ENCODE measurements at regions not wholly inside any gene's neighbourhood (a gene's known extent, or its start where the extent isn't known, plus 50 kb on each side); places are given as distances from the start of the nearest gene placed in this dataset.

- no peak overlapping the region for H3K4me3 ChIP-seq (ENCODE audit: control insufficient read depth, low read depth, low read length)
- no peak for DNase-seq (ENCODE audit: low read depth)
- no peak for TF ChIP-seq CTCF (IDR thresholded peaks at IDR 0.05; ENCODE audit: control insufficient read depth, insufficient read depth, low read depth, low read length, missing control alignments)
Measured at GRCh38 chr12:107925125-107925524, 150.6 kb downstream of the ASCL4 start.

GRCh38 chr12:107929436-107929835 is 154.9 kb downstream of the ASCL4 start:
- no peak overlapping the region for H3K4me3 ChIP-seq (ENCODE audit: control insufficient read depth, low read depth, low read length)
- peak; percentile 45 for TF ChIP-seq CTCF (IDR thresholded peaks at IDR 0.05; ENCODE audit: control insufficient read depth, insufficient read depth, low read depth, low read length, missing control alignments)
- DNase-seq (ENCODE audit: low read depth), result peak; percentile 14

GRCh38 chr12:107931761-107932160 is 157.3 kb downstream of the ASCL4 start:
- DNase-seq (ENCODE audit: low read depth), result no peak
- TF ChIP-seq CTCF (IDR thresholded peaks at IDR 0.05; ENCODE audit: control insufficient read depth, insufficient read depth, low read depth, low read length, missing control alignments), result no peak
- no peak overlapping the region for H3K4me3 ChIP-seq (ENCODE audit: control insufficient read depth, low read depth, low read length)

GRCh38 chr12:107938446-107938845 is 163.9 kb downstream of the ASCL4 start:
- DNase-seq (ENCODE audit: low read depth), result no peak
- no peak for TF ChIP-seq CTCF (IDR thresholded peaks at IDR 0.05; ENCODE audit: control insufficient read depth, insufficient read depth, low read depth, low read length, missing control alignments)

GRCh38 chr12:107948391-107948945 is 174.0 kb downstream of the ASCL4 start:
- TF ChIP-seq CTCF (IDR thresholded peaks at IDR 0.05; ENCODE audit: control insufficient read depth, insufficient read depth, low read depth, low read length, missing control alignments), result no peak
- no peak overlapping the region for H3K4me3 ChIP-seq (ENCODE audit: control insufficient read depth, low read depth, low read length)
- DNase-seq (ENCODE audit: low read depth), result no peak

More at GRCh38 chr12:107938446-107938845, 163.9 kb downstream of the ASCL4 start:
- H3K4me3 ChIP-seq (ENCODE audit: control insufficient read depth, low read depth, low read length), result no peak overlapping the region

- no peak for TF ChIP-seq CTCF (IDR thresholded peaks at IDR 0.05; ENCODE audit: control insufficient read depth, insufficient read depth, low read depth, low read length, missing control alignments)
- DNase-seq (ENCODE audit: low read depth), result no peak
Measured at GRCh38 chr12:107951024-107951423, 176.5 kb downstream of the ASCL4 start.

More at GRCh38 chr12:107951024-107951423, 176.5 kb downstream of the ASCL4 start:
- H3K4me3 ChIP-seq (ENCODE audit: control insufficient read depth, low read depth, low read length), result no peak overlapping the region
